ENCODE measurements at regions not wholly inside any gene's neighbourhood (a gene's known extent, or its start where the extent isn't known, plus 50 kb on each side); places are given as distances from the start of the nearest gene placed in this dataset.

GRCh38 chr1:162918151-162918754 lies 57.3 kb upstream of the CCDC190 start:
- no peak for DNase-seq

DNA sequence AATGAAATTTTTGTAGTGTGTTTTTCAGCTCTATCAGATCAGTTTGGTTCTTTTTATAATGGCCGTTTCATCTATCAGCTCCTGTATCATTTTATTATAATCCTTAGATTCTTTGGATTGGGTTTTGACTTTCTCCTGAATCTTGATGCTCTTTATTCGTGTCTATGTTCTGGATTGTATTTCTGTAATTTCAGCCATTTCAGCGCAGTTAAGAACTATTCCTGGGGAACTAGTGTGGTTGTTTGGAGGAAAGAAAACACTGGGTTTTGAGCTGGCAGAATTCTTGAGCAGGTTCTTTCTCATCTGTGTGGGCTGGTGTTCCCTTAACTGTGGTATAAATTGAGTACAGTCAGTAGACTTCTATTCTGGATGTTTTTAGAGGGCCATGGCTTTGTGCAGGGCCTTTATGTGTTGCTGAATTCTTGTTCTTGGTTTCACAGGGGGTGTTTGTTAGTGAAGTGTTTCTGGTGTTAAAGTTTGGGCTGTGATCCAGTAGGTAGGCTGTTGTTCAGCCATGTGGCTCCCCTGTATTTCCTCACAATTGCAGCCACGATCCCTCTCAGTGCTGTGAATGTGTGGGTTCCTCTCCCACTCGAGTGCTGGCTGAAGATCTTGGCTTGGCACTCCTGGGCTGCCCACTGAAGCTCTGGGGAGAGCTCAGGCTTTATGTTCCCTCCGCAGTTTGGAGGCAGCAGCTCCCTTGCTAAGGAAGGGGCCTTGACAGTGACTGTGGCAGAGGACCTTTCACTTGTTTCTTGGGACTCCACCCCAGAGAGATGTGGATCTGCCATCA lies 56.0 kb upstream of the CCDC190 start:
- DNase-seq = no peak

DNA sequence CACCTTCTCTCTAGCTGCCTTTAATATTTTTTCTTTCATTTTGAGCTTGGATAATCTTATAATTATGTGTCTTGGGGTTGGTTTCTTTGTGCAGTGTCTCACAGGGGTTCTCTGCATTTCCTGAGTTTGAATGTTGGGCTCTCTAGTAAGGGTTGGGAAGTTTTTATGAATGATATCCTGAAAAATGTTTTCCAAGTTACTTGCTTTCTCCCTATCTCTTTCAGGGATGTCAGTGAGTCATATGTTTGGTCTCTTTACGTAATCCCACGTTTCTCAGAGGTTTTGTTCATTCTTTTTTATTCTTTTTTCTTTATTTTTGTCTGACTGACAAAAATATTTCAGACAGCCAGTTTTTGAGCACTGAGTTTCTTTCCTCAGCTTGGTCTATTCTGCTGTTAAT lies 55.4 kb upstream of the CCDC190 start:
- peak; percentile 19 for DNase-seq

GRCh38 chr1:162914601-162915000 lies 53.6 kb upstream of the CCDC190 start:
- no peak for DNase-seq

- no peak for DNase-seq
These were observed 52.4 kb upstream of the CCDC190 start for GRCh38 chr1:162913345-162913744.

GRCh38 chr1:162912061-162912667 lies 51.2 kb upstream of the CCDC190 start:
- no peak for DNase-seq
